ENCODE measurements at regions not wholly inside any gene's neighbourhood (a gene's known extent, or its start where the extent isn't known, plus 50 kb on each side); places are given as distances from the start of the nearest gene placed in this dataset.
"Not testable (repeated sequence)": the region's sequence is repeated elsewhere in the genome, so short reads cannot be mapped to it uniquely, and the experiment has no call there.

DNA sequence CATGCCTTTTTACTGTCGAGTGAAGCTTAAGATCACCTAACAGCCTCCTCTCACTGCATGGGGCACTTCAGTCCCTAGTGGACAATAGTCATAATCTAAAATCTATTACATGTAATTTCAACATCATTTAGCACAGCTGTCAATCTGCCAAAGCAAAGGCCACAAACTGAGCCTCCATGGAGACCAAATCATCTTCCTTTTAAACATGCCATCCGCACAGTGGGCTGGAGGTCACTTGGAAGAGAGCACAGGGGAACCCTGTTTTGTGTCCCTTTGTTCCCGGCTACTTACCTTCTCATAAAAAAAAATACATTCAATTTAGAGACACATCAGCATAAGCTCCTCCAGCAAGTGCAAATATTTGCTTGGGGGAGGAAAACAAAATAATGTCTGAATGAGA lies 167.3 kb downstream of the SQOR start:
- Mint-ChIP-seq H3K27me3 (no peaks in the 10 kb centered on the region), H3K27ac (no peak overlapping the region), H3K4me1 (ENCODE audit: low read depth) (peaks cover 10% of the 10 kb centered on the region), H3K36me3 (ENCODE audit: insufficient read depth) (no peaks in the 10 kb centered on the region), H3K9me3 (ENCODE audit: low read depth) (no peaks in the 10 kb centered on the region), H3K4me3 (ENCODE audit: low read depth) (no peak overlapping the region)
- no peak for DNase-seq (ENCODE audit: low spot score, unreplicated experiment)
- TF ChIP-seq, protein P1, sequence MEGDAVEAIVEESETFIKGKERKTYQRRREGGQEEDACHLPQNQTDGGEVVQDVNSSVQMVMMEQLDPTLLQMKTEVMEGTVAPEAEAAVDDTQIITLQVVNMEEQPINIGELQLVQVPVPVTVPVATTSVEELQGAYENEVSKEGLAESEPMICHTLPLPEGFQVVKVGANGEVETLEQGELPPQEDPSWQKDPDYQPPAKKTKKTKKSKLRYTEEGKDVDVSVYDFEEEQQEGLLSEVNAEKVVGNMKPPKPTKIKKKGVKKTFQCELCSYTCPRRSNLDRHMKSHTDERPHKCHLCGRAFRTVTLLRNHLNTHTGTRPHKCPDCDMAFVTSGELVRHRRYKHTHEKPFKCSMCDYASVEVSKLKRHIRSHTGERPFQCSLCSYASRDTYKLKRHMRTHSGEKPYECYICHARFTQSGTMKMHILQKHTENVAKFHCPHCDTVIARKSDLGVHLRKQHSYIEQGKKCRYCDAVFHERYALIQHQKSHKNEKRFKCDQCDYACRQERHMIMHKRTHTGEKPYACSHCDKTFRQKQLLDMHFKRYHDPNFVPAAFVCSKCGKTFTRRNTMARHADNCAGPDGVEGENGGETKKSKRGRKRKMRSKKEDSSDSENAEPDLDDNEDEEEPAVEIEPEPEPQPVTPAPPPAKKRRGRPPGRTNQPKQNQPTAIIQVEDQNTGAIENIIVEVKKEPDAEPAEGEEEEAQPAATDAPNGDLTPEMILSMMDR (IDR thresholded peaks at IDR 0.05; ENCODE audit: unreplicated experiment) = peak; percentile 15

DNA sequence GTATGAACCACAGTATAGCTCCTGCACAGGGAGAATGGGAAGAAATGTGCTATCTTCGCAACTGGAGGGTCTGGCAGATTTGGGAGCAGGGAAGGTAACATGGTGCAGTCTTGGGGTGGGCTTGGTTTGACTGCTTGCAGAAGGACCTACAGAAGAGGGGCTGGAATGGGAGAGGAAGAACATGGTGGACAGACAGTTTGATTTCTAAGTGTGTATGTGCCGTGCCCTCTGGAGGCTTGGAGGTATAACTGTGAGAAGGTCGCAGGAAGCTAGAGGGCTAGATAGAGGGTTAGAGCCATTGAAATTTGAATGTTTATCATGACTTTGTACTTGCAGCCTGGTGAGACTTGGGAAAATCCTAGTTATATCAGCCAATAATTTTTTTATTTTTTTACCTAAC lies 169.2 kb downstream of the SQOR start:
- Mint-ChIP-seq H3K4me1 (ENCODE audit: low read depth) (peaks cover 10% of the 10 kb centered on the region), H3K9me3 (ENCODE audit: low read depth) (no peaks in the 10 kb centered on the region), H3K36me3 (ENCODE audit: insufficient read depth) (no peaks in the 10 kb centered on the region), H3K4me3 (ENCODE audit: low read depth) (no peak overlapping the region), H3K27ac (no peak overlapping the region), H3K27me3 (no peaks in the 10 kb centered on the region)
- no peak for DNase-seq (ENCODE audit: low spot score, unreplicated experiment)
- TF ChIP-seq, protein P1 (IDR thresholded peaks at IDR 0.05; ENCODE audit: unreplicated experiment) = no peak

DNA sequence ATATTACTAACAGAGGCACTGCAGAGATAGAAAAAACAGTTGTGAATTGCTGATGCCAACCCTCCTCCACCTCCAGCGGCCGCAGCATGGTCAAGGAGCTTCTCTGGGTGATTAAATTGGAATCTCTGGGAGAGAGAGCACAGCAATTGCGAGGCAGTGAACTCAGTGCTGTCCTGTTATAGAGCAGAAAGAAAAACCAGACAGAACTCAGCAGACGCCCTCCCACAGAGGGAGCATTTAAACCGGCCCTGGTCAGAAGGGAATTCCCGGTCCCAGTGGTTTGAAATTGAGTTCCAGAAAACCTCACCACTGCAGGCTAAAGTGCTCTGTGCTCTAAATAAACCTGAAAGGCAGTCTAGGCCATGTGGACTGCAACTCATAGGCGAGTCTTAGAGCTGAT lies 175.4 kb downstream of the SQOR start:
- Mint-ChIP-seq H3K4me1 (ENCODE audit: low read depth) (no peaks in the 10 kb centered on the region), H3K9me3 (ENCODE audit: low read depth) (peaks cover 5% of the 10 kb centered on the region), H3K4me3 (ENCODE audit: low read depth) (no peak overlapping the region), H3K27me3 (no peaks in the 10 kb centered on the region), H3K27ac (no peak overlapping the region), H3K36me3 (ENCODE audit: insufficient read depth) (peaks cover 7% of the 10 kb centered on the region)
- TF ChIP-seq, protein P1 (IDR thresholded peaks at IDR 0.05; ENCODE audit: unreplicated experiment) = no peak
- DNase-seq (ENCODE audit: low spot score, unreplicated experiment) = no peak

DNA sequence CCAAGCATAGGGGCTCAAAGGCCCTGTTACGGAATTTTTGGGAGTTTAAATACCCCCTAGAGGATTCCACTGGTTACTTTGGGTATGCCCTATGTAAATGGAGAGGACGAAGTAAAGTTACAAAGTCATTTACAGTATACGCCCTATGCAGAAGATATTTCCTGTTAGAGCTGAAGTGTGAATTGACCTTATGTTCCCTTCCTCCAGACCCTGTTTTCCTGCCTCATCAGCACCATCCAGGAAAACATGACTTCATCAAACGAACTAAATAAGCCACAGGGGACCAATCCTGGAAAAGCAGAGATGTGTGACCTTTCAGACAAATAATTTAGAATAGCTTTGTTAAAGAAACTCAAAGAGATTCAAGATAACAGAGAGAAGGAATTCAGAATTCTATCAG lies 177.4 kb downstream of the SQOR start:
- TF ChIP-seq, protein P1 (IDR thresholded peaks at IDR 0.05; ENCODE audit: unreplicated experiment) = no peak
- H3K9me3 Mint-ChIP-seq (ENCODE audit: low read depth) = peaks cover 18% of the 10 kb centered on the region
- peaks cover 10% of the 10 kb centered on the region for H3K36me3 Mint-ChIP-seq (ENCODE audit: insufficient read depth)

DNA sequence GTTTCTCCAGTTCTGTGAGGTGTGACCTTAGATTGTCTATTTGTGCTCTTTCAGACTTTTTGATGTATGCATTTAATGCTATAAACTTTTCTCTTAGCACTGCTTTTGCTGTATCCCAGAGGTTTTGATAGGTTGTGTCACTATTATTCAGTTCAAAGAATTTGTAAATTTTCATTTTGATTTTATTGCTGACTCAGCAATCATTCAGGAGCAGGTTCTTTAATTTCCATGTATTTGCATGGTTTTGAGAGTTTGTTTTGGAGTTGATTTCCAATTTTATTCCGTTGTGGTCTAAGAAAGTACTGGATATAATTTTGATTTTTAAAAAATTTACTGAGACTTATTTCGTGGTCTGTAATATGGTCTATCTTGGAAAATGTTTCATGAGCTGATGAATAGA lies 182.7 kb downstream of the SQOR start:
- not testable (repeated sequence) for H3K27me3 Mint-ChIP-seq; H3K4me3 Mint-ChIP-seq (ENCODE audit: low read depth); H3K27ac Mint-ChIP-seq; H3K4me1 Mint-ChIP-seq (ENCODE audit: low read depth); DNase-seq (ENCODE audit: low spot score, unreplicated experiment)
- Mint-ChIP-seq H3K36me3 (ENCODE audit: insufficient read depth) (peaks cover 17% of the 10 kb centered on the region), H3K9me3 (ENCODE audit: low read depth) (peaks cover 24% of the 10 kb centered on the region)

More for the DNA sequence above, 177.4 kb downstream of the SQOR start:
- no peaks in the 10 kb centered on the region for H3K27me3 Mint-ChIP-seq
- no peak overlapping the region for H3K4me3 Mint-ChIP-seq (ENCODE audit: low read depth)
- no peak overlapping the region for H3K27ac Mint-ChIP-seq
- DNase-seq (ENCODE audit: low spot score, unreplicated experiment) = no peak
- no peaks in the 10 kb centered on the region for H3K4me1 Mint-ChIP-seq (ENCODE audit: low read depth)

DNA sequence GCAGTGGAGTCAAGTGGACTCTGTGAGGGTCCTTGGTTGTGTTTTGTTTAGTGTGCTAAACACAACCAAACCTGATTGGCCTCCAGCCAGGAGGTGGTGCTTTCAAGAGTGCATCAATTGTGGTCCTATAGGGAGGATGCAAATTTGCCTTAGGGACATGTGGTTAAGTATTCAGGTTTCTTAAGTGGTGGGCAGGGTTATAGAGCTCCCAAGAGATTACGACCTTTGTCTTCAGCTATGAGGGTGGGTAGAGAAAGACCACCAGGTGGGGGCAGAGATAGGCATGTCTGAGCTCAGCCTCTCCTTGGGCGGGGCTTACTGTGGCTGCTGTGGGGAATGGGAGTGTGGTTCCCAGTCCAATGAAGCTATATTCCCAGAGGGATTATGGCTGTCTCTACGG lies 186.6 kb downstream of the SQOR start:
- no peak overlapping the region for H3K4me3 Mint-ChIP-seq (ENCODE audit: low read depth)
- TF ChIP-seq, protein P1 (IDR thresholded peaks at IDR 0.05; ENCODE audit: unreplicated experiment) = no peak

DNA sequence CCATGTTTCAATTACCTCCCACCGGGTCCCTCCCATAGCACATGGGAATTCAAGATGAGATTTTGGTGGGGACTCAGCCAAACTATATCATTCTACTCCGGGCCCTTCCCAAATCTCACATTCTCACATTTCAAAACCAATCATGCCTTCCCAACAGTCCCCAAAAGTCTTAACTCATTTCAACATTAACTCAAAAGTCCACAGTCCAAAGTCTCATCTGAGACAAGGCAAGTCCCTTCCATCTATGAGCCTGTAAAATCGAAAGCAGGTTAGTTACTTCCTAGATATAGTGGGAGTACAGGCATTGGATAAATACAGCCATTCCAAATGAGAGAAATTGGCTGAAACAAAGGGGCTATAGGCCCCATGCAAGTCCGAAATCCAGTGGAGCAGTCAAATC lies 188.1 kb downstream of the SQOR start:
- not testable (repeated sequence) for DNase-seq (ENCODE audit: low spot score, unreplicated experiment); H3K36me3 Mint-ChIP-seq (ENCODE audit: insufficient read depth); H3K27ac Mint-ChIP-seq; H3K4me3 Mint-ChIP-seq (ENCODE audit: low read depth); H3K27me3 Mint-ChIP-seq; H3K4me1 Mint-ChIP-seq (ENCODE audit: low read depth)
- H3K9me3 Mint-ChIP-seq (ENCODE audit: low read depth) = peaks cover 12% of the 10 kb centered on the region

More for the DNA sequence above, 186.6 kb downstream of the SQOR start:
- Mint-ChIP-seq H3K36me3 (ENCODE audit: insufficient read depth) (peaks cover 10% of the 10 kb centered on the region), H3K9me3 (ENCODE audit: low read depth) (peaks cover 20% of the 10 kb centered on the region), H3K4me1 (ENCODE audit: low read depth) (peaks cover 5% of the 10 kb centered on the region), H3K27me3 (no peaks in the 10 kb centered on the region), H3K27ac (no peak overlapping the region)
- no peak for DNase-seq (ENCODE audit: low spot score, unreplicated experiment)

All from progenitor cell of endocrine pancreas (in vitro differentiated cells).